ENCODE measurements at regions not wholly inside any gene's neighbourhood (a gene's known extent, or its start where the extent isn't known, plus 50 kb on each side); places are given as distances from the start of the nearest gene placed in this dataset.

DNA sequence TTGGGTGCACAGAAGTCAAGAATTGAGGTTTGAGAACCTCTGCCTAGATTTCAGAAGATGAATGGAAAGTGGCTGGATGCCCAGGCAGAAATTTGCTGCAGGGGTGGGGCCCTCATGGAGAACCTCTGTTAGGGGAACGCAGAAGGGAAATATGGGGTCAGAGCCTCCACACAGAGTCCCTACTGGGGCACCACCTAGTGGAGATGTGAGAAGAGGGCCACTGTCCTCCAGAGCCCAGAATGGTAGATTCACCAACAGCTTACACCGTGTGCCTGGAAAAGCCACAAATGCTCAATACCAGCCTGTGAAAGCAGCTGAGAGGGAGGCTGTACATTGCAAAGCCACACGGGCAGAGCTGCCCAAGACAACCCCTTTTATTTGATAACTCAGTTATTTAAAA, 383.5 kb downstream of the TLE4 start:
- ATAC-seq (no peak), DNase-seq (ENCODE audit: low spot score) (no peak)

DNA sequence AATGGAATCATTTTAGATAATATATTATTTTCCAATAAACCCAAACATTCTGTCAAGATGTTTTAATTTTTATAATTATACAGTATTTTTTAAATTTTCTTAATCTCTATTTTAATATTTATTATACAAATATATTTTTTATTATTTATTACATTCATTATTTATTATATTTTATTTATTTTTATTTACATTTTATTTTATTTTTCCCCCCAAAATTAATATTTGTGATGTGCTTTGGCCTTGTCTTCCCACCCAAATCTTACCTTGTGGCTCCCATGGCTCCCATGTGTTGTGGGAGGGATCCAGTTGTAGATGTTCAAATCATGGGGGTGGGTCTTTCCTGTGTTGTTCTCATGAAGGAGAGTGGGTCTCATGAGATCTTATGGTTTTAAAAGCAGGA, 382.1 kb downstream of the TLE4 start:
- no peak for ATAC-seq
- DNase-seq (ENCODE audit: low spot score): no peak

DNA sequence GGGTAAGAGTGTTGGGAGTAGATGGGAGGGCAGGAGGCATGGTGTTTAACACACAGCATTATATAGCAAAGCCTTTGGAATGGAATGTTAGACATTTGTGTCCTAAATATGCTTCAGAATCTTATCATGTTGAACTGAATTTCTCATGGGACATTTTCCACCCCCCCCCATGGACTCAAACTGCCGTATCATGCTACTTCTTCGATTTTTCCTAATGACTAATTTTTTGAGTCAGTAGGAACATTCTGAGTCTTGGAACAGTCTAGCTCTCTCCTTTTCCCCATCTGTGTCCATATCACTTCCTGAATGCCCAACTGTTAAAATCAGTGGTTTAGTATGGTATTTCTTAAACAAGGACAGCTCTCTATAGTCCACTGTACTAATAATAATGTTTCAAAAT, 380.6 kb downstream of the TLE4 start:
- DNase-seq (ENCODE audit: low spot score): no peak
- no peak for ATAC-seq

DNA sequence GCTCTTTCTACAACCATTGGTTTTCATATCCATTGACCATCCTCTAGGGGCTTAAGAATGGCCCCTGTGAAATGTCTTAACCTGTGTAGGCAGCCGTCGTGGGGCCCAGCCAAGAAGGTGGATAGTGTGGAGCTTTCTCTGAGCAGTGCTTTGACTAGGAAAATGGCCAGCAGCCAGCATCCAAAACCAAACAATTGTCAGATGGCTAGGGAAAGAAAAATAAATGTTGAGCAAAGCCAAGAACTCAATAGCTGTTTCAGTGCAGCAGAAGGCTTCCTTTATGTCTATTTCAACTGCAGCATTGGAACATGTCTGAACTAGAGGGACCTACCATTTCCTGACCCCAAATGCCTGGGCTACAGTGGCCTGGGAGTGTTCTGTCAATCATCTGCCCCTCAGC, 374.9 kb downstream of the TLE4 start:
- DNase-seq (ENCODE audit: low spot score): no peak
- no peak for ATAC-seq

DNA sequence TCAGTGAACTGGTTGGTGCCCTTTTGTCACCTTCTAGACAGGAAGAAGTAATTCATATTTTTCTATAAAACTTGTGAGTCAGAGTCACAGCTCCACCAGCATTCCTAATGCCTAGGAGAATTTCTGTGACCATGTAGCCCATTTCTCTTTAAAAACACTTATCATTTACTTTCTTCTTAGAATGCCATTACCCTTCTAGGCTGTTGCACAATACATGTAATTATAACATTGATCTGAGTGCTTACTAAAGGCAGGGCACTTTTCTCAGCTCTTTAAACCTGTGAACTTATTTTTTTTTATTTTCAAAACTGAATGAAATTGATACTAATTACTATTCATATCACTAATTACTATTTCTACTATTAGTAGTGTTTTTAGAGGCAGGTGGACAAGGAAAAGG, 373.7 kb downstream of the TLE4 start:
- DNase-seq (ENCODE audit: low spot score) (no peak), ATAC-seq (no peak)

DNA sequence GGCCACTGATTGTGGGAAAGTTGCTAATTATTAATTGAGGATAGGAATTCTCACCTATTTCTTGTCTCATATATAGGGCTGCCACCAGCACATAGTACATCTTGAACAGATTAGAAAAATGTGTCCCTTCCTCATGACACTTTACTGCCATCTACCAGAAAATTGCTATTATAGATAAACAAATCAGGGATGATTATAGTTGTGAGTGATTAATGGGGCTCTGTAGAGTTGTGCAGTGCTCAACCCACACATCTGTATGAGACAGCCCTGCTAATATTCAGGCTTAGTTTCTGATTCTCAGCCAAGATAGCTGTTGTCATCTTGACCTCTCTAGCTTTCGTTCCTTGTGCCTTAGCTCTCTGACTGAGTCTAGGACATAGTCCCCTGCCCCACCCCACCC, 373.3 kb downstream of the TLE4 start:
- no peak for ATAC-seq
- no peak for DNase-seq (ENCODE audit: low spot score)

DNA sequence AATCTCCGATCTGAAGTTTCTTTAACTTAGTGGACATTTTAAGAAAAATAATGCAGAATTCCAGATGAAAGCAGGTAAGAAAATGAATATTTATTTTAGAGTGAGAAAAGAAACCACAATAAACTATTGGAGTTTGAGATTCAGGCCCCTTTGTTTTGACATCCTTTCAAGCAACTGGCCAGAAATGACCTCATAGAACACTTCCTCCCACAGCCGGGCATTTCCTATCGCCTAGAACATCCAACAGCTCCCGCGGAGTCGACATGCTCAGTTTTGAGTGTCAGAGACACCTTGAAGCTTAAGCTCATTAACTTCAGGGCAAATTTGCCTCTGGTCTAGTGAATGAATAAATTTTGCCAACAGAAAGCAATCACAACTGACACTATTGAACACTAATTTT, 369.2 kb downstream of the TLE4 start:
- DNase-seq (ENCODE audit: low spot score): no peak
- no peak for ATAC-seq

DNA sequence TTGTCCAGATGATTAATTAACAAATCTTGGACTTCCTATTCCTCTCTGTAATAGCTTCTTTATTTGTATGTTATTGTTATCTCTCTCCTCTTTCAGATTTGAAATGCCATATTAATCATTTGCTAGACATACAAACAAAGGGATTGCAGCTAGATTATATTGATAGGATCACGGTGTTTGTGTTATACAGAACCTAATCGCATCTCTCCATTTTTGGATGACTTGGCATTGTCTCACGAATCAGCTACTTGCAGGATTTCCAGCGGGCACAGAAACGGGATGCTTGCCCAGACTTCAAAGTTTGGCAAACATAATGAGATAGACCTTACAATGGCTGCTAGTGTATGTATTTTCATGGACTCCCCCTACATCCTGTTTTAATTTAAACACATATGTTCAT, 368.1 kb downstream of the TLE4 start:
- DNase-seq (ENCODE audit: low spot score) (no peak), ATAC-seq (no peak)

DNA sequence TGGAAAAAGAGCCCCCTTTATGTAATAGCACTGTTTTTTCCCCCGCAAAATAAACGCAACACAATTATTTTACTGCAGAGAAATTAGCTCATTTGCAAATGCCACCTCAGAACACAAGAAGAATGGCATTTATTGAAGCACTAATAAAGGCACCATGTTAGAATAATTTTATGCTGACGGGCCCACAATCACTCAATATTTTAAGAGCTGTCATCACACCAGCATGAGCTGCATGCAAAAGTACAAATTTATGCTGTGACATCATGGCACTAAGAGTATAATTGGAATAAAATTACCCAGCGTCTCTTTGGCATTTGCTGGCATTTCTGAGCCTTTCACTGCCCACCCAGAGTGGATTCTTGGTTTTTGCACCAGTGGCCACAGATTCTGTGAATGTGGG, 364.6 kb downstream of the TLE4 start:
- no peak for ATAC-seq
- no peak for DNase-seq (ENCODE audit: low spot score)

DNA sequence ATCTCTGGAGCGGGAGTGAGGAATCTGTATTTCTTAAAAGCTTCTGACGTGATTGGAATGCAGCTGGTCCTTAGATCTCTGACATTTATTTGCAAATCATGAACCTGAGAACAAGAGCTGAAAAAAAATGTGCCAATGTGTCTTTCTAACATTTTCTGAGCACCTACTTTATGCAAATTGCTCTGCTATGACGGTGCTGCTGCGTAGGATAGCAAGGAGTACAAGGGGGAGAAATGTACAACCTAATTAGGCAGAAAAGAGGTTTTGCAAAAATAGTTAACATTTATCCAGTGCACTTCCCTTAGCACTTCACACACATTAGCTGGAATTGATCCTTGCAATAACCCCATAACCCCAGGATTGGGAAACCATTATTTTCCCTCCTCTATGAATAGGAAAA, 357.5 kb downstream of the TLE4 start:
- DNase-seq (ENCODE audit: low spot score) (no peak), ATAC-seq (no peak)

DNA sequence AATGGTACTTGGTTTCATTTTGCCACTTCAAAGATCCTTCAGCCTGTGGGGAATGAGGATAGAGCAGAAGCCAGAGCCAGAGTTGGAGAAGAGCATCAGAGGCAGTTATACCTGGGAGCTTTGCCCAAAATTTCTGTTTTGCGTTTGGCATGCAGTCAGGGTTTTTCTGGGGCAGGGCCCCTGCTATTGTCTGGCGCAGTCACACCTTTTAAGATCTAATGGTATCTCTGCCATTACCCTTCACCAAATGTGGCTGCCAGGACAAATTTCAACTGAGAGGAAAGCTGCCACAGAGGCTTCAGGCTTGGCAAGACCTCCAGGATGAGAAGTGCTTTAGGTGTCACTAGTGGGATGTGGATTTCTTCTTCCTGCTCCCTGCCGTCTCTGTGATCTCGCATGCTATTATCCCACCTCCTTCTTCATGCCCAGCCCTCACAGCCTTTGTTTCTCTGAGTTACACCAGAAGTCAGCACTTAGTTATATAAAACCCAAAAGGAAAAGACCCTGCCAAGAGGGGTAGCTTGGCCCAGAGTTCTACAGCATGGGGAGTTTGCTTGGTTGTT, 357.0 kb downstream of the TLE4 start:
- DNase-seq (ENCODE audit: low spot score) (no peak), ATAC-seq (no peak)

DNA sequence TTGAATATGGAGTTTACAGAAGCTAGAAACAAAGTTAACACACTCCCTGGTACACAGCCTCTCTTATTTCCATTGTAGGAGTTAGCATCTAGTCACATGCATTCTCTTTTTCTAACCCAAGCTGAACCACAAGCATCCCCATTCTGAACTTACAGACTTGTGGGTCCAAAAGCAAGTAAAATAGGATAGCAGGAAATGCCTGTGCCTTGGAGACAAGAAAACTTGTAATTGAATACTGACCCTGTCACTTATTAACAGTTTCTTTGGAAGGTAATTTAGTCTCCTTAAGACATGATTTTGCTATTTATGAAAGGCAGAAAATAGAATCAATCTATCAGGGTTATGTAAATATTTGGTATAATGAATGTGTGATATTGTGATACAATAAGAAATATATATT, 353.6 kb downstream of the TLE4 start:
- no peak for ATAC-seq
- DNase-seq (ENCODE audit: low spot score): no peak

DNA sequence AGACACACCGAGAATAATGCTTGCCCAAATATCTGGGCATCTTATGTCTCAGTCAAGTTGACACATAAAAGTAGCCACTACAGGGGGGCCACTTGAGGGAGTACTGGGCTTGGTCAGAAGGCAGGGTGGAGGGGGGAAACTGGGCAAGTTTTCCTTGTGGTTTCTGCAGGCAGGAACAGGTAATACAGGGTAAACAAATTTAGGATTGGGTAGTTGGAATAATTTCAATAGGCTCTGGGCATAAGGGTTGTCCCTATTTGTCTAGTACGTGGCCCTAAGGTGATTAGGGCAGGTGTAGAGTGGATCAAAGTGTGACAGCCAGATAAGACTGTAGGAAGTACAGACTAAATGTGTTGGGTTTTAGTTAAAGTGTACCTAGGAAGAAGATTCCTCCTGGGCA, 353.1 kb downstream of the TLE4 start:
- DNase-seq (ENCODE audit: low spot score) (no peak), ATAC-seq (no peak)

DNA sequence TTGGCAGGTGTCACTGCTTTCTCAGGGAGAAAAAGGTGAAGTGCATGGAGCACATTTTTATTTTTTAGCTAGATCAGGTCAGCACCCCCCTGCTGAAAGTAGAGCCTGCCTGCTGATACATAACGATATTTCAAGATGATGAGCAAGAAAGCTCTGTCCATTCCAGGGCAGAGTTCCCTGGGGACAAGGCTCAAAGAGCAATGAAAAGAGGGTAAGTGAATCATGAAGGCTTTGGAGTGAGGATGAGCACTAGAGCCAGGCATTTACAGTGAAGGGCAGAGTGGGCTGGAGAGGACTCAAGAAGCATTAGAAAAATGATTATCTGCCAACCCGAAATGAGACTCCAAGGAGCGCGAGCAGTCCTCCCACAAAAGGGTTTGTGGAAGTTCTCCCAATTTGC, 345.7 kb downstream of the TLE4 start:
- ATAC-seq (no peak), DNase-seq (ENCODE audit: low spot score) (no peak)

DNA sequence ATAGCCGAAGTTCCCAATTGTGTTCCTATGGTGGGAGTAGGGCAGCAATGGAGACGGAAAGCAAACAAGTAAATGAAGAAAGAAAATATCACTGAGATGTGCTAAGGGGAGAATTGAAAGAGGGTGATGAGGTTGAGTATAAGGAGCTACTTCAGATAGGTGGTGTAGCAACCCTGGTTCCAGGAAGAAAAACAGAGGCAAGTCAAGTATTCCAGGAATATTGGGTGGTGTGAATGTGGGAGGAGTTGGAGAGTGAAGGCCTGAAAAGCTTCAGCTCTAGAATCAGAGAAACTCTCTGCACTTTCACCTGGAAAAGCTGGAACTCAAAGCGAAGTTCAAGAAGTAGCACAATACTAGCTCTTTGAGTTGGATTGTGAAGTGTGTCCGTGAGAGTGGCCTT, 342.1 kb downstream of the TLE4 start:
- no peak for ATAC-seq

DNA sequence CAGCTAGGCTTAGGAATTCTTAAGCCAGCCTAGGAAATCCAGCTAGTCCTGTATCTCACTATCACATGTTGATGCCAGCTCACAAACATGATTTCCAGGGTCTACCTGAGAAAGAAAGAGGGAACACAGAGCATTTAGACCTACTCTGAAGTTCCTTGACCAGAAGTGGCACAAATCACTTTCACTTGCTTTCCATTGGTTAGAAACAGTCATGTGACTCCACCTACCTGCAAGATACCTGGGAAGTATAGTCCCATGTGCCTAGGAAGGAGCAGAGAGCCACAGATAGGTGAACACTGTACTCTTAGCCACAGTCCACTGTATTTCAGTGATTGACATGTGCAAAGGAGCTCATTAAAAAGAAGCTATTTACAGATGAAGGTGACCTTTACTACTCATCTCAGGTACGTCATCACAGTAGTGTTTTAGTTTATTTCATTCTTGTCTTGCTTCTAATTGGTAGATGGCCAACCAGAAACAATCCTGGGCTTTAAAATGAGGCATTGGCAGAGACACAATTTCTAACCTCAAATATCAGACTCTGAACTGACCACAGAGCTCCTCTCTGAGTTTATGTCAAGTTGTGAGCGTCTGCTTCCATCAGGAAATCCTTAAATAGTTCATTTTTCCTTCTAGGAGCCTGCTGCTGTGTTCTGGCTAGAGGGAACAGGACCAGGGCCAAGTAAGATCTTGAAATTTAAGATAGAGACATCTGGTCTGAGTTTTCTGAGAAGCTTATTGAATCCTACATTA, 340.7 kb downstream of the TLE4 start:
- DNase-seq (ENCODE audit: low spot score) (no peak), ATAC-seq (no peak)

More for the DNA sequence above, 342.1 kb downstream of the TLE4 start:
- DNase-seq (ENCODE audit: low spot score): no peak

DNA sequence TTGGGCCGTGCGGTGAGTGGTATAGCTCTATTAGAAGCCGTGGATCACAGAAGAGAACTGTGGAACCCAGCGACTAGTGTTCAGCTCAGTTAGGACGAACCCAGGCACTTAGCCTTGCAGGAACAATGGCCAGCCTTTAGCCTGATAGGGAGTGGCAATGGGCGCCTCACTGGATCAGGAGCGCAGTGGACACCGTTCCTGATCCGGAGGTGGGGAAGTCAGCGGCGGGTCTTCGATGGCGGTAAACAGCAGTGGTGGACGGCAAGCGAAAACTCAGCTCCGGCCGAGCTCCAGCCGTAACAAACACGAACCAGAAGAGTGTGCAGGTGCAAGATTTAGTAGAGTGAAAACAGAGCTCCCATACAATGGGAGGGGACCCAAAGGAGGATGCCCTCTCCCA, 340.0 kb downstream of the TLE4 start:
- DNase-seq (ENCODE audit: low spot score): no peak
- no peak for ATAC-seq

DNA sequence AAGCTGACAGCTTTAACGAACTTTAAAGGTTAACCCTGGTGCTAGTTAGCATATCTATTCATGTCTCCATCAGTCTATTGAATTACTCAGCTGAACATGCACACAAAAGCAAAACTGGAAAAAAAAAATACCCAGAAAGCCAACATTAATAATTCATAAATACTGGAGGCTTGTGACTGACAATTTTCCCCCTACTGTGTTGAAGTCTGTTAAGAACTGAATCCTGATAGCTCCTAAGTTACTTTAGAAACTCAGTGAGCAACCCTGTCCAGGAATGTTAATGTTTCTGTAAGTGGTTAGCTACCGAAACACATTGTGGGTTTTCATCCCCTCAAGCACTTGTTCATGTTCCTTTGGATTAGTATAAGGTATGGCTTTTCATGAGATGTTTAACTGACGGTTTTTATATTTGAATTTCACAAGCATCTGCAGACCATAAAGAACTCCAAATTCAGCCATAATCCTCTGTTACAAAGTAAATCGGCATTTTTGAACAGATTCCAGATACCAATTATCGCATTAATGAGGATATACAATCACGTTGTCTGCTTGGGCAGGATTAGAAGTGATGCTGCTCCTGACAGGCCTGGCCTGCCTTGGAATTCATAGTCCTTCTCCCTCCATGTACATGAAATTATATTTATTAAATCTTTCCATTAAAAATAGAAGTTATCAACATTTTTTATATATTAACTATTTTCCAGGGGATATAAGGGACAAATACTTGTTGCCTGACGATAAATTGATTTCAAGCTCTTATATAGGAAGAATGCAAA, 331.2 kb downstream of the TLE4 start:
- no peak for DNase-seq (ENCODE audit: low spot score)

DNA sequence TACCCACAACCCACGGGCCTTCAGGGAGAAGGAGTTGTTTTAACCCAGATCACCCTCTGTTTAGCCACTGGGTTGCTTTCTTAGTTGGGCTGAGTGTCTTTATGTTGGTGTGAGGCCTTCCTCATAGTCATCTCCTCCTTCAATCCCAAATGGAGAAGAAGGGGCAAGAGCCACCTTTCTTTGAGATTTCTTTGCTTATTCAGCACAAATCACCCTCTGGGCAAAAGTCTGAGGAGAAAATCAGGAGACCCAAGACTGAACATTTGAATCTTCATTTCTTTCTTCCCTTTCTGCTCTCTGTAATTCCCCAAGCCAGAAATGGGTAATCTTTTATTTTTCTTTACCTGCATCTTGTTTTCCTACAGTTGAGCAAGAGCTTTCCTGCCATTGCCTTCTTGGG, 329.0 kb downstream of the TLE4 start:
- ATAC-seq (no peak), DNase-seq (ENCODE audit: low spot score) (no peak)

More for the DNA sequence above, 331.2 kb downstream of the TLE4 start:
- ATAC-seq: no peak

DNA sequence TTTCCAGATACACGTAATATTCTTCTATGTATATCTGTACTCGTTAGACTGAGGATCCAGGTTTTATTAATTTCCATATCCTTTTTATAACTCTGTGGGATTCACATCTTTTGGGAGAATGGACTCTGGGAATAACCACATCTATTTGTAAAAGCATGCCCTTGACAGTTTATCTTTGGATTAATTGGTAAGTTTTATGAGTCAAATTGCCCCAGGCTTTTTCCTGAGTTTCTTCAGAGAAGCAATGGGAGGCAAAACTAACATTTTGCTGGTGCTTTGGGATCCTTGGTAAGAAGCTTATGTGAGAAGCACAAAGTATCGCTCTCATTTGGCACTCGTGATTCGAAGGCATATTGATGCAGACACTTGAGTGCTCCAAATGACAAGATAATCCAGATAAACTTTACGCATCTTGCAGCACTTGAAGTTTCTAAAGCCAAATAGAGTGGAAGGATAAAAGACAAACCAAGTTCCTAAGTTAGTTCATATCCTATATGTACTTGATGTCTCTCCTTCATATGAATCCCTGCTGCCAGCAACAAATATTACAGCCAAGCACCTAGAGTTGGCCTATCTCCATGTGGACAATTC, 324.7 kb downstream of the TLE4 start:
- no peak for ATAC-seq

DNA sequence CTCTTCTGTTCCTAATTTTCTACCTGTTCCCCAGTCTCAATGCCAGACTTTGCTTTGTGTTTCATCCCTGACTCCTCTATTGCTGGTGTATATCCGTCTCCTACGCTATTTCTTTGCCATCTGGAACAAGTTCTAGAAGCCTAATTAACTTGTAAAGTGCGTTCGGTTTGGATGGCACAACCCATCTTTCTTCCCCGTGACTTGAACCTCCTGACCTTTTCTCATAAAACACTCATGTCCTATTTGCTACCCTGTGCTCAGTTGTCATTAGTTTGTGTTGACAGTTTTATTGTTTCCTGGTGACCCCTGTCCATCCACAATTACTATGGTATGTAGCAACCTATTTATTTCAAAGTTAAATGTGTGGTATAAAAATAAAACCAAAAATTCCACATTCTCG, 323.5 kb downstream of the TLE4 start:
- DNase-seq (ENCODE audit: low spot score) (no peak), ATAC-seq (no peak)

More for the DNA sequence above, 324.7 kb downstream of the TLE4 start:
- DNase-seq (ENCODE audit: low spot score): no peak

DNA sequence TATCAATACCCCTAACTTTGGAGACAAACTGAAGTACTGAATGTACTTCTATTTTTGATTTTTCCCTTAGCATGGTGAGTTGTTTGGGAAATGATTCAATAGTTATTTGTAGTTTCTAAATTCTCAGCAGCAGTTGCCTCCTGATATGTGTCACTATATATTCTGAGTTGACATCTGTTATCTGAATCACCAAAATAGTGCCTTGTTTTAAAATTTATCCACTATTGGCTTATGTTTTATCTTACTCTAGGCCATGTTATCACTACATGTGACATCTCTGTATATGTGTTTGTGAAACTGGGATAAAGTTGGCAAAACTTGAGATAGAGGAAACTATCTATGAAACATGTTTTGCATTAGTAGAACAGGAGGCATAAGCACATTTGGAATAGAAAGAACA, 317.6 kb downstream of the TLE4 start:
- DNase-seq (ENCODE audit: low spot score) (no peak), ATAC-seq (no peak)
